Uterus (tissue), 3 donors: ENCODE measurements at regions not wholly inside any gene's neighbourhood (a gene's known extent, or its start where the extent isn't known, plus 50 kb on each side); places are given as distances from the start of the nearest gene placed in this dataset.

Source experiments
- DNase-seq, 2 donors: peaks; one replicate each; pipeline ENCODE4 v3.0.0-alpha.2; 2019 to 2020
- H3K27ac ChIP-seq, 2 donors: fragments of 200-600 bp; sonication (generic); 1 replicate in 1 of 2; 2 replicates in 1 of 2; pipeline ENCODE4 v1.5.1; 2016 to 2018
- H3K27me3 ChIP-seq, 2 donors: fragments of 200-600 bp; sonication (generic); one replicate each; pipeline ENCODE4 v1.5.1; 2018 to 2019; ENCODE audit warnings: control low read depth in 1 of 2
- H3K36me3 ChIP-seq, 2 donors: fragments of 200-600 bp; sonication (generic); one replicate each; pipeline ENCODE4 v1.5.1; 2019; ENCODE audit warnings: control low read depth in 1 of 2
- H3K4me1 ChIP-seq, 2 donors: fragments of 200-600 bp; sonication (generic); one replicate each; pipeline ENCODE4 v1.5.1; 2018 to 2019; ENCODE audit warnings: control low read depth in 1 of 2
- H3K4me3 ChIP-seq, 2 donors: fragments of 200-600 bp; sonication (generic); 1 replicate in 1 of 2; 2 replicates in 1 of 2; pipeline ENCODE4 v1.5.1; 2018 to 2019; ENCODE audit warnings: mild to moderate bottlenecking in 1 of 2
- H3K9me3 ChIP-seq, 2 donors: fragments of 200-600 bp; sonication (generic); one replicate each; pipeline ENCODE4 v1.5.1; 2019; ENCODE audit warnings: control low read depth in 1 of 2
- POLR2A ChIP-seq, 2 donors: fragments of 450-650 bp; IDR thresholded peaks; one replicate each; pipeline ENCODE4 v1.6.1; 2016; ENCODE audit warnings: antibody characterized with exemption in 2 of 2, mild to moderate bottlenecking in 1 of 2, moderate library complexity in 1 of 2
- intact Hi-C: fragments of 100-400 bp; cut with DNase I; formaldehyde crosslinking; loops from one replicate; pipeline ENCODE4 v1.15.1; 2023; ENCODE audit warnings: low total_unique reads
- TF ChIP-seq, protein P1 (sequence below), 4 experiments: fragments of 200-600 bp in 2 of 4; fragments of 450-650 bp in 2 of 4; sonication (generic) in 2 of 4; IDR thresholded peaks; one replicate each; pipeline ENCODE4 v1.5.1; 2016 to 2019; ENCODE audit warnings: antibody characterized with exemption in 4 of 4, mild to moderate bottlenecking in 2 of 4, moderate library complexity in 1 of 4
- donor health status: DM: yes; HTN: yes; CAD: no.

DNA sequence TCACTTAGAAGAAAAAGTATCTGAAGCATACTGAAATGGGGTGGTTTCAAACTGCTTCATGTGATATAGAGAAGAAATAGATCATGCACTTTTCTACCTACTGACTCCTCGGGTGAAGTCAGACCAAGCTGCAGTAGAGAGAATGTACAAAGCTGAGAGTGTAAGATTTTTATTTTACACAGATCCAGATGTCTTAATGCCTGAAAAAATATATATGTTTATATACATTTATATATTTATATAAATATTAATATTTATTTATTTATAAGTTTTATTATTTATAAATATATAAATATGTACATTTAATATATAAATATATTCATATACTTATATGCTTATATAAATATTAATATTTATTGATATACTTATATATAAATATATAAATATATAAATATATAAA, 171.9 kb upstream of the SPOCK3 start:
- H3K27me3 ChIP-seq, result no peaks in the 10 kb centered on the region
- TF ChIP-seq, protein P1, sequence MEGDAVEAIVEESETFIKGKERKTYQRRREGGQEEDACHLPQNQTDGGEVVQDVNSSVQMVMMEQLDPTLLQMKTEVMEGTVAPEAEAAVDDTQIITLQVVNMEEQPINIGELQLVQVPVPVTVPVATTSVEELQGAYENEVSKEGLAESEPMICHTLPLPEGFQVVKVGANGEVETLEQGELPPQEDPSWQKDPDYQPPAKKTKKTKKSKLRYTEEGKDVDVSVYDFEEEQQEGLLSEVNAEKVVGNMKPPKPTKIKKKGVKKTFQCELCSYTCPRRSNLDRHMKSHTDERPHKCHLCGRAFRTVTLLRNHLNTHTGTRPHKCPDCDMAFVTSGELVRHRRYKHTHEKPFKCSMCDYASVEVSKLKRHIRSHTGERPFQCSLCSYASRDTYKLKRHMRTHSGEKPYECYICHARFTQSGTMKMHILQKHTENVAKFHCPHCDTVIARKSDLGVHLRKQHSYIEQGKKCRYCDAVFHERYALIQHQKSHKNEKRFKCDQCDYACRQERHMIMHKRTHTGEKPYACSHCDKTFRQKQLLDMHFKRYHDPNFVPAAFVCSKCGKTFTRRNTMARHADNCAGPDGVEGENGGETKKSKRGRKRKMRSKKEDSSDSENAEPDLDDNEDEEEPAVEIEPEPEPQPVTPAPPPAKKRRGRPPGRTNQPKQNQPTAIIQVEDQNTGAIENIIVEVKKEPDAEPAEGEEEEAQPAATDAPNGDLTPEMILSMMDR (IDR thresholded peaks at IDR 0.05), result no peak
- no peak for TF ChIP-seq POLR2A (IDR thresholded peaks at IDR 0.05)
- H3K4me3 ChIP-seq, result no peak overlapping the region
- intact Hi-C loops, result no loop called here
- DNase-seq, result no peak
- no peaks in the 10 kb centered on the region for H3K4me1 ChIP-seq
- H3K27ac ChIP-seq, result no peak overlapping the region
- H3K9me3 ChIP-seq, result no peaks in the 10 kb centered on the region
- no peaks in the 10 kb centered on the region for H3K36me3 ChIP-seq

GRCh38 chr4:167415461-167415860, 181.2 kb upstream of the SPOCK3 start:
- TF ChIP-seq, protein P1 (IDR thresholded peaks at IDR 0.05), result no peak
- TF ChIP-seq POLR2A (IDR thresholded peaks at IDR 0.05), result no peak
- no peaks in the 10 kb centered on the region for H3K36me3 ChIP-seq
- no peak overlapping the region for H3K4me3 ChIP-seq
- DNase-seq, result no peak
- H3K9me3 ChIP-seq, result no peaks in the 10 kb centered on the region
- no peaks in the 10 kb centered on the region for H3K27me3 ChIP-seq
- no peaks in the 10 kb centered on the region for H3K4me1 ChIP-seq
- intact Hi-C loops, result no loop called here
- no peak overlapping the region for H3K27ac ChIP-seq

GRCh38 chr4:167419468-167420140, 185.3 kb upstream of the SPOCK3 start:
- Histone ChIP-seq H3K27me3 (no peaks in the 10 kb centered on the region), H3K4me3 (no peak overlapping the region), H3K4me1 (no peaks in the 10 kb centered on the region), H3K9me3 (no peaks in the 10 kb centered on the region), H3K36me3 (no peaks in the 10 kb centered on the region), H3K27ac (no peak overlapping the region)
- TF ChIP-seq, protein P1 (IDR thresholded peaks at IDR 0.05), result no peak
- no peak for TF ChIP-seq POLR2A (IDR thresholded peaks at IDR 0.05)
- intact Hi-C loops, result no loop called here
- DNase-seq, result no peak

- Histone ChIP-seq H3K4me1 (no peaks in the 10 kb centered on the region), H3K36me3 (no peaks in the 10 kb centered on the region), H3K27ac (no peak overlapping the region), H3K27me3 (no peaks in the 10 kb centered on the region), H3K9me3 (no peaks in the 10 kb centered on the region), H3K4me3 (no peak overlapping the region)
- TF ChIP-seq, protein P1 (IDR thresholded peaks at IDR 0.05), result no peak
- TF ChIP-seq POLR2A (IDR thresholded peaks at IDR 0.05), result no peak
- intact Hi-C loops, result no loop called here
- DNase-seq, result no peak
These were observed 186.9 kb upstream of the SPOCK3 start for GRCh38 chr4:167421201-167421600.

GRCh38 chr4:167424341-167425256, 190.3 kb upstream of the SPOCK3 start:
- Histone ChIP-seq H3K36me3 (no peaks in the 10 kb centered on the region), H3K9me3 (no peaks in the 10 kb centered on the region), H3K4me3 (no peak overlapping the region), H3K27ac (no peak overlapping the region), H3K4me1 (no peaks in the 10 kb centered on the region), H3K27me3 (no peaks in the 10 kb centered on the region)
- TF ChIP-seq, protein P1 (IDR thresholded peaks at IDR 0.05), result no peak
- TF ChIP-seq POLR2A (IDR thresholded peaks at IDR 0.05), result no peak
- intact Hi-C loops, result no loop called here
- DNase-seq, result no peak
